RWPE1 (cell line): ENCODE measurements at regions not wholly inside any gene's neighbourhood (a gene's known extent, or its start where the extent isn't known, plus 50 kb on each side); places are given as distances from the start of the nearest gene placed in this dataset.
"Not testable (repeated sequence)": the region's sequence is repeated elsewhere in the genome, so short reads cannot be mapped to it uniquely, and the experiment has no call there.

Source experiments
- CTCF ChIA-PET: fragments of 350-600 bp; sonication (Branson Sonifier 250); formaldehyde crosslinking; extraction: SDS; loops from one replicate; lab custom pipeline; 2021; lab: Yijun Ruan, JAX
- POLR2A ChIA-PET: fragments of 400-600 bp; formaldehyde crosslinking; extraction: SDS; loops from one replicate; lab custom pipeline; 2020; ENCODE audit warnings: antibody characterized with exemption; ENCODE audit not compliant: low non-redundant PET; lab: Yijun Ruan, JAX
- DNase-seq: peaks from one replicate; pipeline ENCODE4 v3.0.0; 2012; ENCODE audit warnings: low spot score
- H3K27ac ChIP-seq: fragments of 450-650 bp; 2 replicates; pipeline ENCODE4 v1.5.1; 2017
- CTCF ChIP-seq: fragments of 450-650 bp; conservative IDR thresholded peaks from 2 replicates; pipeline ENCODE4 v1.5.1; 2017; ENCODE audit warnings: low read depth, mild to moderate bottlenecking

GRCh38 chr20:1747953-1748577, 90.5 kb upstream of the SIRPG start:
- no peak for DNase-seq
- ChIA-PET CTCF (interaction anchor here (0.8 kb wide), 1 partner anchor 67 kb away, joined by 4 read pairs; no protein-coding TSS in a partner anchor), POLR2A (no interaction called here)
- no peak for TF ChIP-seq CTCF
- no peak overlapping the region for H3K27ac ChIP-seq

DNA sequence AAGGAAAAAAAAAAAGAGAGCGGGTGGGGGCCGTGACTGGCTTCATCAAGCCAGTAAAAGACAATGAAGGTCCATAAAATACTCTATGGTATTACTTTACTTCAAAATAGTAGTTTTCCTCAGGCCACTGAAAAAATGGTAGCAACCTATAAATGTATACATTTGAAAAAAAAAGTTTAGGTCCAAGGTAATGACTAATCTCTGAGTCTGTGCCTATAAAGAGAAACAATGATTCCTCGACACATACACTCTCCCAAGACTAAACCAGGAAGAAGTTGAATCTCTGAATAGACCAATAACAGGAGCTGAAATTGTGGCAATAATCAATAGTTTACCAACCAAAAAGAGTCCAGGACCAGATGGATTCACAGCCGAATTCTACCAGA, 84.5 kb upstream of the SIRPG start:
- CTCF ChIA-PET, H3K27ac ChIP-seq, DNase-seq, POLR2A ChIA-PET: not testable (repeated sequence)

GRCh38 chr20:1741309-1742048, 83.9 kb upstream of the SIRPG start:
- DNase-seq, result no peak
- POLR2A ChIA-PET, result no interaction called here
- no peak overlapping the region for H3K27ac ChIP-seq
- CTCF ChIA-PET, result no interaction called here
- no peak for TF ChIP-seq CTCF

GRCh38 chr20:1737134-1737533, 79.6 kb upstream of the SIRPG start:
- no peak overlapping the region for H3K27ac ChIP-seq
- POLR2A ChIA-PET, result no interaction called here
- no peak for DNase-seq
- CTCF ChIA-PET, result interaction anchor here (1.3 kb wide), 1 partner anchor 233 kb away, joined by 4 read pairs; no protein-coding TSS in a partner anchor
- TF ChIP-seq CTCF, result no peak

DNA sequence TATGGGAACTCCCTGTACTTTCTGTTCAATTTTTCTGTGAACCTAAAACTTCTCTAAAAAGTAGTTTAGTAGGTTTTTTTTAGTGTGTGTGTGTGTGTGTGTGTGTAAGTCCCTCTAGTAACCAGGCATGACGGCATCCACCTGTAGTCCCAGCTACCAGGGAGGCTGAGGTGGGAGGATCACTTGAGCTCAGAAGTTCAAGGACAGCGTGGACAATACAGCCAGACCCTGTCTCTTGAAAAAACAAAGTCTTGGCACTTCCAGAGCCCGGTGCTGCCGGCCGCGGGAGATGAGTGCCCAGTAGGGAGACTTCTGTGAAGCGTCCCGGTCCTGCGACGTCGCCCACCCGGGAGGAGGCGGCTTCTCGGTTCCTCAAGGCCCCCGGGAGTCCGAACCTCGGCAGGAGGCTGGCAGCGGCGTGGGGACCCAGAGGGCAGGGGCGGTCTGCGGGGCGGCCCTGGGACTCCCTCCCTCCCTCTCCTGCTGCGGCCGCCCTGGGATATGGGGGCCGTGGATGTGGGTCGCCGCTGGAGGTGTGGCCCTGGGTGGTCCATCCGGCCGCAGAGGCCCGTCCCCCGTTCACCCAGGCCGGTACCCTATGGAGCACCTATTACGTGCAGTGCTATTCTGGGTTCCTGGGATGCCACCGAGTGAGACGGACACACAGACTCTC, 78.0 kb upstream of the SIRPG start:
- no peak for DNase-seq
- no peak overlapping the region for H3K27ac ChIP-seq
- TF ChIP-seq CTCF, result no peak
- ChIA-PET CTCF (interaction anchor here (1.5 kb wide), 1 partner anchor 226 kb away, joined by 18 read pairs; no protein-coding TSS in a partner anchor), POLR2A (no interaction called here)

DNA sequence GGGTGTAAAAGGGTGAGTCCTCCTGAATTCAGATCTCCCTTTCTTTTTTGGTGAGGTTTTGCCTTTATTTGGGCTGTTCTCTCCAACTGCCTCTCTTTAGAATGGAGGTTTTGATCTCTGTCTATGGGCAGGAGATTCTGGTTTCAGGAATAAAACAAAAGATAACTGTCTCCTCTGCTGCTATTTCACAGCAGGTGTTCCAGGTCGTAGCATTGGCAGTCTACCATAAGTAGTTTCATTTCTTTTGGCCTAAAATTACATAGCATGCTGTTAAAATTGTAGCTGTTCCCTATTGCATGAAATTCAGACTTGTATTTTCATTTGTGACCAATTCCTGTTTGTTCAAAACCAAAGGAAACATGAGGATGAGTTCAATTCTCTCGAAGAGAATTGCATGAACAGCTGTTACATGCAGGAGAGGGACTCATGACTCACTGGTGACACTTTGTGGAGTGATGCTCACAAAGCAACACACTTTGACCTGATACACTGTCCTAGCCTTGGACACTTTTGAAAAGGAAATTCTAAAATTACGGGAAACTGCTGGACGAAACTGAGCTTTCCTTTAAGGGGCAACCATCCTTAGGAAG, 76.8 kb upstream of the SIRPG start:
- TF ChIP-seq CTCF, result no peak
- ChIA-PET CTCF (interaction anchor here (1.0 to 1.5 kb wide), 3 partner anchors 219 to 231 kb away, joined by 3 to 18 read pairs (median 3); no protein-coding TSS in a partner anchor), POLR2A (no interaction called here)
- no peak overlapping the region for H3K27ac ChIP-seq
- DNase-seq, result no peak

GRCh38 chr20:1731828-1732375, 74.3 kb upstream of the SIRPG start:
- CTCF ChIA-PET, POLR2A ChIA-PET, H3K27ac ChIP-seq, DNase-seq: not testable (repeated sequence)

DNA sequence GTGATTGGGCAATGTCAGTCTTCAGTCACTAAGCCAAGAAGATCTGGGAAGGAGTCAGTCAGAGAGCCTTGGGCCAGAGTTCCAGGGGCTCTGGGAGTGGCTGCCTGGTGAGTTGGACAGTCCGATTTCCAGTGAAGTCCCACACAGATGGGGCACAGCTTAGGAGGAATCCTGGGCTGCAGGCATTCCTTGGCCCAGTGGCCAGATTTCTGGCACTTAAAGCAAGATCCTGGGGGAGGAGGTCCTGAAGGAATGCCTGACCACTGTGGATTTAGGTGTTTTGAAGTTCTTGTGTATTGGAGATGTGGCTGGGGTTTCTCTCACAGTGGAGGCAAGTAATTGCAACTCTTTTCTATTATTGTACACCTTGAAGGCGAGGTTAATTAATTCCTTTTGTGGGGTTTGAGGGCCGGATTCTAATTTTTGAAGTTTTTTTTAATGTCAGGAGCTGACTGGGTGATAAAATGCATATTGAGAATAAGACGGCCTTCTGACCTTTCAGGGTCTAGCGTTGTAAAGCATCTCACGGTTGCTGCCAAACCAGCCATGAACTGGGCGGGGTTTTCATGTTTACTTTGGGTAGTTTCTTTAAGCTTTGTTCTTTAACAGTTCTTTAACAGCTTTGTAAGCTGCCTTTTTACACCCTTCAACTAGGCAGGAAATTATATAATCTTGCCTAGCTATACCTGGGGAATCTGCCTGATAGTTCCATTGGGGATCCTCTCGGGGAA, 73.6 kb upstream of the SIRPG start:
- POLR2A ChIA-PET, H3K27ac ChIP-seq, DNase-seq, CTCF ChIA-PET: not testable (repeated sequence)

DNA sequence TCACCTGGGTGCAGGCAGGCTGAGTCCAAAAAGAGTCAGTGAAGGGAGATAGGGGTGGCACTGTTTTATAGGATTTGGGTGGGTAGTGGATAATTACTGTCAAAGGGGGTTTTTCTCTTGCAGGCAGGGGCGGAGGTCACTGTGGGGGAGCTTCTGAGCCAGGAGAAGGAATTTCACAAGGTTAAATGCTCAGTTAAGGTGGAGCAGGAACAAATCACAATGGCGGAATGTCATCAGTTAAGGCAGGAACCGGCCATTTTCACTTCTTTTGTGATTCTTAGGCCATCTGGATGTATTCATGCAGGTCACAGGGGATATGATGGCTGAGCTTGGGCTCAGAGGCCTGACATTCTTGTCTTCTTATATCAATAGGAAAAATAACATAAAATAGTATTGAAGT, 69.7 kb upstream of the SIRPG start:
- H3K27ac ChIP-seq, DNase-seq, CTCF ChIA-PET, POLR2A ChIA-PET: not testable (repeated sequence)
